Left colon (tissue), 2 donors: ENCODE measurements at regions not wholly inside any gene's neighbourhood (a gene's known extent, or its start where the extent isn't known, plus 50 kb on each side); places are given as distances from the start of the nearest gene placed in this dataset.
A peak's percentile ranks its signal among the peaks of the same experiment; 100 is the strongest.

Experiments
- ATAC-seq: fragments of 200-7000 bp; cut with Tn5 transposase; one replicate; pipeline ENCODE4 v1.9.1; 2020; ENCODE audit warnings: mild to moderate bottlenecking, moderate library complexity
- DNase-seq, 2 donors: peaks; one replicate each; pipeline ENCODE4 v3.0.0-alpha.2; 2020
- intact Hi-C, 2 donors: fragments of 100-400 bp; cut with DNase I in 1 of 2; cut with micrococcal nuclease in 1 of 2; formaldehyde crosslinking; loops; one replicate each; pipeline versions ENCODE4 v1.11.2 to v1.14.0; 2022; cut with DNase I, micrococcal nuclease
- donor health status: DM: no; HTN: no; CAD: no.
- donor health status: DM: yes; HTN: yes; CAD: no.

DNA sequence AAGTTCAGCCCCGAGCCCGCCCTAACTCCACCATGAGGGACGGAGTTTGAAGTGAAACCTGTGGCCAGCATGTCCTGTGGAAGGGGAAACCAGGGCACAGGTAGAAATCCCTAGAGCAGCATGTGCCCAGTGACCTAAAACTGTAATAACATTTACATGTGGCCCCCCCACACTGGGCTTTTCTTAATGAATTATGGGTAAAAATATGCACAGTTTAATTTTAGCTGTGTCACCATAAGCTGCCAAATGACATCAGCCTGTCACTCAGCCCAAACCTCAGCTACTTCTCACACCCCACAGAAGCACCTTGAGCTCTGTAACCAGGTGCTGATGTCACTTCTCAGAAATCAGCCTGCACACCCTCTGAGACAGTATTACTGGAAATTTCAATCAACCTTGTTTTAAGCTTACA, 50.0 kb upstream of the SLC19A1 start:
- peak; percentile 35 for ATAC-seq
- intact Hi-C loops, result no loop called here
- DNase-seq, result no peak

GRCh38 chr21:45592626-45593134, 50.4 kb upstream of the SLC19A1 start:
- no peak for DNase-seq
- intact Hi-C loops, result no loop called here
- no peak for ATAC-seq

DNA sequence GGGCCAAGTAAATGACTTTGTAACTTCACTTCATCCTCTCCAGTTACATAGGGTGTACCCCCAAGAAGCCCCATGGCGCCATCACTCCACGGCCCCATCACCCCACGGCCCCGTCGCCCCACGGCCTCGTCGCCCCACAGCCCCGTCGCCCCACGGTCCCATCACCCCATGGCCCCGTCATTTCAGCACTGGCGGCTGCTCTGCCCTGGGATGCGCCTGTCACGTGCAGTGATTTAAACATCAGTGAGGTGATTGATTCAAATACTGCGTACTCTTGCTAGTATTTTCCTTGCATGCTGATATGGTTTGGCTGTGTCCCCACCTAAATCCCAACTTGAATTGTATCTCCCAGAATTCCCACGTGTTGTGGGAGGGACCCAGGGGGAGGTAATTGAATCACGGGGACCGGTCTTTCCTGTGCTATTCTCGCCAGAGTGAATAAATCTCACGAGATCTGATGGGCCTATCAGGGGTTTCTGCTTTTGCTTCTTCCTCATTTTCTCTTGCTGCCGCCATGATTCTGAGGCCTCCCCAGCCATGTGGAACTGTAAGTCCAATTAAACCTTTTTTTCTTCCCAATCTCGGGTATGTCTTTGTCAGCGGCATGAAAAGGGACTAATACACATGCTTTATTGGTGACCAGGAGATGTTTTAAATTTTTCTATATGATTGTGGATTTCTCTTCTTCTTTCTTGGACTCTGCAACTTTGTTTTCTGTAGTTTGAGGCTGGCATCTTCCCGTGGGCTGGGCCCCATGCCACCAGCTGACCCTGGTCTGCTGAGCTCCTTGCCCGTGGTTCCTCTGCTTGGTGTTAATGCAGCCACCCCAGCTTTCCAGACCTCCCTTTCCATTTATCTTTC, 50.1 kb upstream of the PCBP3 start:
- DNase-seq, result no peak
- intact Hi-C loops, result no loop called here
- ATAC-seq, result no peak
